ENCODE measurements at regions not wholly inside any gene's neighbourhood (a gene's known extent, or its start where the extent isn't known, plus 50 kb on each side); places are given as distances from the start of the nearest gene placed in this dataset.

DNA sequence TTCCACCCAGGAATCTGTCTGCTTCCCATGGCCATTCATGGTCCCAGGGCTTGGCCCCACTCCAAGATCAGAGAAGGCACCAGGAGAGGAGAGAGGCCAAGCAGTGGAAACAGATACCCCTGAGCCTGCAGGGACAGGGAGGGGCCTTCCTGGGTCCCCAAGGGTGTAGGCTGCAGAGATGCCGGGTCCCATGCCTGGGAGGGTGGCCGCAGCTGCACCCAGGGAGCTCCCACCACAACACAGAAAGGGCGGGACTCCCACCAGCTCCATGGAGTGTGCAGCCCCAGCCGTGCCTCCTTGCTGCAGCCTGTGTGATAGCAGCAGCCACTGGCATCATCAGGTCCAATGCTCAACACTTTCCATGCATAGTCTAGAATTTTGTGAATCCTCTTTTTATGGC is 331.5 kb downstream of the UACA start:
- no peak for TF ChIP-seq POLR2A (IDR thresholded peaks at IDR 0.05; ENCODE audit: low read depth)
- TF ChIP-seq, protein P1, sequence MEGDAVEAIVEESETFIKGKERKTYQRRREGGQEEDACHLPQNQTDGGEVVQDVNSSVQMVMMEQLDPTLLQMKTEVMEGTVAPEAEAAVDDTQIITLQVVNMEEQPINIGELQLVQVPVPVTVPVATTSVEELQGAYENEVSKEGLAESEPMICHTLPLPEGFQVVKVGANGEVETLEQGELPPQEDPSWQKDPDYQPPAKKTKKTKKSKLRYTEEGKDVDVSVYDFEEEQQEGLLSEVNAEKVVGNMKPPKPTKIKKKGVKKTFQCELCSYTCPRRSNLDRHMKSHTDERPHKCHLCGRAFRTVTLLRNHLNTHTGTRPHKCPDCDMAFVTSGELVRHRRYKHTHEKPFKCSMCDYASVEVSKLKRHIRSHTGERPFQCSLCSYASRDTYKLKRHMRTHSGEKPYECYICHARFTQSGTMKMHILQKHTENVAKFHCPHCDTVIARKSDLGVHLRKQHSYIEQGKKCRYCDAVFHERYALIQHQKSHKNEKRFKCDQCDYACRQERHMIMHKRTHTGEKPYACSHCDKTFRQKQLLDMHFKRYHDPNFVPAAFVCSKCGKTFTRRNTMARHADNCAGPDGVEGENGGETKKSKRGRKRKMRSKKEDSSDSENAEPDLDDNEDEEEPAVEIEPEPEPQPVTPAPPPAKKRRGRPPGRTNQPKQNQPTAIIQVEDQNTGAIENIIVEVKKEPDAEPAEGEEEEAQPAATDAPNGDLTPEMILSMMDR (IDR thresholded peaks at IDR 0.05) = no peak
